Karpas-422 (cell line): ENCODE measurements at regions not wholly inside any gene's neighbourhood (a gene's known extent, or its start where the extent isn't known, plus 50 kb on each side); places are given as distances from the start of the nearest gene placed in this dataset.
A peak's percentile ranks its signal among the peaks of the same experiment; 100 is the strongest.

ENCODE experiments used
- DNase-seq: peaks from one replicate; pipeline ENCODE4 v3.0.0-alpha.2; 2015
- H2AFZ ChIP-seq: fragments of 200-600 bp; sonication (generic); 2 replicates; pipeline ENCODE4 v1.6.1; 2014; ENCODE audit warnings: antibody characterized with exemption, low read length, mixed read lengths
- H3K27ac ChIP-seq: fragments of 200-600 bp; sonication (generic); 2 replicates; pipeline ENCODE4 v1.5.1; 2014; ENCODE audit warnings: mild to moderate bottlenecking, low read length, moderate library complexity
- H3K27me3 ChIP-seq: fragments of 200-600 bp; sonication (generic); 2 replicates; pipeline ENCODE4 v1.6.1; 2014; ENCODE audit warnings: low read length, mixed read lengths
- H3K36me3 ChIP-seq: fragments of 200-600 bp; sonication (generic); 2 replicates; pipeline ENCODE4 v1.6.1; 2014; ENCODE audit warnings: low read length, mixed read lengths; ENCODE audit not compliant: insufficient read depth
- H3K4me1 ChIP-seq: fragments of 200-600 bp; sonication (generic); 2 replicates; pipeline ENCODE4 v1.6.1; 2014; ENCODE audit warnings: mild to moderate bottlenecking, low read length, mixed read lengths
- H3K4me2 ChIP-seq: fragments of 200-600 bp; sonication (generic); 2 replicates; pipeline ENCODE4 v1.6.1; 2014; ENCODE audit warnings: low read length, low read depth, mild to moderate bottlenecking; ENCODE audit not compliant: poor library complexity, severe bottlenecking
- H3K4me3 ChIP-seq: fragments of 200-600 bp; sonication (generic); 2 replicates; pipeline ENCODE4 v1.5.1; 2014; ENCODE audit warnings: mild to moderate bottlenecking, antibody characterized with exemption, low read length, mixed read lengths
- H3K79me2 ChIP-seq: fragments of 200-600 bp; sonication (generic); 2 replicates; pipeline ENCODE4 v1.6.1; 2014; ENCODE audit warnings: mild to moderate bottlenecking, low read length, mixed read lengths
- H3K9ac ChIP-seq: fragments of 200-600 bp; sonication (generic); 2 replicates; pipeline ENCODE4 v1.6.0; 2014; ENCODE audit warnings: low read length
- H3K9me2 ChIP-seq: fragments of 200-600 bp; sonication (generic), shearing (Covaris generic); replicated peaks from 2 replicates; pipeline ENCODE4 v1.6.0; 2014; ENCODE audit warnings: mild to moderate bottlenecking, low read length, moderate library complexity; ENCODE audit not compliant: insufficient read depth
- H3K9me3 ChIP-seq: fragments of 300-700, 200-600 bp; sonication (generic); 2 replicates; pipeline ENCODE4 v1.6.1; 2014; ENCODE audit warnings: low read length, mixed read lengths
- H4K20me1 ChIP-seq: fragments of 200-600 bp; sonication (generic); 2 replicates; pipeline ENCODE4 v1.6.1; 2014; ENCODE audit warnings: mild to moderate bottlenecking, antibody characterized with exemption, low read length, low read depth; ENCODE audit not compliant: insufficient read depth

DNA sequence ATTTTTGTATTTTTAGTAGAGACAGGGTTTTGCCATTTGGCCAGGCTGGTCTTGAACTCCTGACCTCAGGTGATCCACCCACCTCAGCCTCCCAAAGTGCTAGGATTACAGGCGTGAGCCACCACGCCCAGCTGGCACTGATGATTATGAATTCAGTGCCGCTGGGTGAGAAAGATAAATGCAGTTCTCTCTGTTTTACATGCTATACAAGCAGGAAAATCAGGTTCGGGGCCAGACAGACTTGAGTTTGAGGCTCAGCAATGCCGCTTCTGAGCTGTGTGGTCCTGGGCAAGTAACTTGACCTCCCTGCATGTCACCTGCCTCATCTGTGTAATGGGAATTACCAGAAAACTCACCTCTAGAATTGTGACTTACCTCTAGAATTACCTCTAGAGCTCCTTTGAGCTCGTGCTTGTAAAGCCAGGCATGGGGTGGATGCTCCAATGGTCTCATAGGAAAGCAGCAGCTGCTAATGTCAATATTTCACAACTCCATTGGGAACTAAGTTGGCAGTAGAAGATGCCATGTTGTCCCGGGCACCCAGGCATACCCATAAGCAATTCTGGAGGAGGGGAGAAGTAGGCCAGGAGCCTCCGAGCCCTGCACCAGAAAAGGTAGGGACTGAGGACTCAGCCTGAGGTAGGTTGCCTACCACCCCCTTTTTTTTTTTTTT, 119.8 kb upstream of the SLC25A33 start:
- no peaks in the 10 kb centered on the region for H3K36me3 ChIP-seq
- DNase-seq, result no peak
- H3K27ac ChIP-seq, result no peak overlapping the region
- H3K79me2 ChIP-seq, result no peaks in the 10 kb centered on the region
- H2AFZ ChIP-seq, result no peak overlapping the region
- no peak overlapping the region for H3K4me3 ChIP-seq
- no peak overlapping the region for H3K4me2 ChIP-seq
- H3K9ac ChIP-seq, result no peak overlapping the region
- H3K4me1 ChIP-seq, result peaks cover 3% of the 10 kb centered on the region; the same call in 1 of the 2 replicates
- H3K9me2 ChIP-seq, result no peaks in the 10 kb centered on the region
- no peaks in the 10 kb centered on the region for H3K9me3 ChIP-seq
- no peaks in the 10 kb centered on the region for H4K20me1 ChIP-seq
- no peaks in the 10 kb centered on the region for H3K27me3 ChIP-seq

DNA sequence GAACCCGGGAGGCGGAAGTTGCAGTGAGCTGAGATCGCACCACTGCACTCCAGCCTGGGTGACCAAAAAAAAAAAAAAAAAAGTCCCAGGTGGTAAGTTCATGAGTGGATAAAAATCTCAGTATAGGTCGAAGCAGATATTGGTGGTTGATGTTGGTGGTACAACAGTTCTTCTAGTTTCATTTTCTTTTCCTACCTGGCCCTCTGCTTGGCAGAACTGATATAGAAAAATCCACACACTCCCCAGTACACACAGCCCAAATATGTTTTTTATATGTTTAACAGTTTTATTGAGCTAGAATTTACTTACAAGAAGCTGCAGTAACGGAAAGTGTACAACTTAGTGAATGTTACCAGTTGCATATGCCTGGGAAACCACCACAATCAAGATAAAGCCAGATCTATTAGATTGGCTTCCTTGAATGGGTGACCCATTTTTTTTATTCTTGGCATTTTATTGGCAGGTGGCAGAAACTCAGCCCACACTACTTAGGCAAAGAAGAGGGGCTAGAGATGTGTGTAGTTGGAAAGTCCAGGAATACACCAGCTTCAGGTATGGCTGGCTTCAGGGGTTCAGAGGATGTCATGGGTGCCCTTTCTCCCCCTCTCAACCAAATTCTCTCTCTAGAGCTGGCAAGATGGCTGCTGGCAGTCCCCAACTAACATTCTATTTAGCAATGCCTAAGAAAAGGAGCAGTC, 118.3 kb upstream of the SLC25A33 start:
- no peak overlapping the region for H3K4me2 ChIP-seq
- no peaks in the 10 kb centered on the region for H3K79me2 ChIP-seq
- H3K4me3 ChIP-seq, result no peak overlapping the region
- no peaks in the 10 kb centered on the region for H3K36me3 ChIP-seq
- H2AFZ ChIP-seq, result no peak overlapping the region
- no peaks in the 10 kb centered on the region for H4K20me1 ChIP-seq
- no peak overlapping the region for H3K9ac ChIP-seq
- H3K4me1 ChIP-seq, result peaks cover 7% of the 10 kb centered on the region
- H3K27me3 ChIP-seq, result no peaks in the 10 kb centered on the region
- no peak for DNase-seq
- H3K9me3 ChIP-seq, result no peaks in the 10 kb centered on the region
- H3K9me2 ChIP-seq, result no peaks in the 10 kb centered on the region
- no peak overlapping the region for H3K27ac ChIP-seq

DNA sequence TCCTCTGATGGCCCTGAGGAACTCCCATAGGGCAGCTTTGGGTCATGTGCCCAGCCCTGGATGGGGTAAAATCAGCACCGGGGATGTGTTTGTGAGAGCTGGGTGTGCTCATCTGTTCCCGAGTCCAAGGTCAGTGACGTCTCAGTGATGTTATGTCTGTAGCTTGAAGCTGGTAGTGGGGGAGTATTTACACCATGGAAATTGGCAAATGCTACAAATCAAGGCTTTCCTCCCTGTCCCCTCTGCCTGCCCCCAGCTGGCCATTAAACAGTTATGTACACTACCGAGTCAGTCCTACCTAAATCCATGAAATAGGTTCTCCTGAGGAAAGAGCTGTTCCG, 117.8 kb upstream of the SLC25A33 start:
- DNase-seq, result no peak
- H3K27me3 ChIP-seq, result no peaks in the 10 kb centered on the region
- no peaks in the 10 kb centered on the region for H3K36me3 ChIP-seq
- no peak overlapping the region for H3K27ac ChIP-seq
- H3K4me2 ChIP-seq, result no peak overlapping the region
- no peaks in the 10 kb centered on the region for H3K9me2 ChIP-seq
- H3K4me3 ChIP-seq, result no peak overlapping the region
- H3K9ac ChIP-seq, result no peak overlapping the region
- H3K4me1 ChIP-seq, result peaks cover 9% of the 10 kb centered on the region
- H4K20me1 ChIP-seq, result no peaks in the 10 kb centered on the region
- no peaks in the 10 kb centered on the region for H3K9me3 ChIP-seq
- H2AFZ ChIP-seq, result no peak overlapping the region
- no peaks in the 10 kb centered on the region for H3K79me2 ChIP-seq

DNA sequence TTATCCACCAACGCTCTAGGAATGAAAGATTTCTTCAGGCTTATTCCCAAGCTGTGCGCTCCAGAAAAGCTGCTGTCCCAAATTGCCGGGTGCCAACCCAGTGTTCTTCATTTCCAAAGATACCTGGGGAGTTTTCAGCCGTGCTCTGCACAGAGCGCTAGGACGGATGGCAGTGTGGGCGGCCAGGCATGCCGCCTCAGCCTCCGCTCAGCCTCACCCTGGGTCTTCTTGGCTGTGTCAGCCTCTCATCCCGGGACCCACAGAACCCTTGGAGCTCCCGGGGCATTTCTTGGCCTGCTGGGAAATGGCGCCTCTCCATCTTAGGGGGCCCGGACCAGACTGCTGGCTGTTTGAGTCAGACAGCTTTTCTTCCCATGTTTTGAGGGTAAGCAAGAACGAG, 116.9 kb upstream of the SLC25A33 start:
- H3K36me3 ChIP-seq, result no peaks in the 10 kb centered on the region
- no peaks in the 10 kb centered on the region for H3K27me3 ChIP-seq
- no peak overlapping the region for H3K4me3 ChIP-seq
- H3K9ac ChIP-seq, result no peak overlapping the region
- H4K20me1 ChIP-seq, result no peaks in the 10 kb centered on the region
- no peak overlapping the region for H2AFZ ChIP-seq
- no peak overlapping the region for H3K4me2 ChIP-seq
- no peaks in the 10 kb centered on the region for H3K9me3 ChIP-seq
- H3K27ac ChIP-seq, result no peak overlapping the region
- no peak for DNase-seq
- H3K79me2 ChIP-seq, result no peaks in the 10 kb centered on the region
- no peaks in the 10 kb centered on the region for H3K9me2 ChIP-seq
- peaks cover 11% of the 10 kb centered on the region for H3K4me1 ChIP-seq

DNA sequence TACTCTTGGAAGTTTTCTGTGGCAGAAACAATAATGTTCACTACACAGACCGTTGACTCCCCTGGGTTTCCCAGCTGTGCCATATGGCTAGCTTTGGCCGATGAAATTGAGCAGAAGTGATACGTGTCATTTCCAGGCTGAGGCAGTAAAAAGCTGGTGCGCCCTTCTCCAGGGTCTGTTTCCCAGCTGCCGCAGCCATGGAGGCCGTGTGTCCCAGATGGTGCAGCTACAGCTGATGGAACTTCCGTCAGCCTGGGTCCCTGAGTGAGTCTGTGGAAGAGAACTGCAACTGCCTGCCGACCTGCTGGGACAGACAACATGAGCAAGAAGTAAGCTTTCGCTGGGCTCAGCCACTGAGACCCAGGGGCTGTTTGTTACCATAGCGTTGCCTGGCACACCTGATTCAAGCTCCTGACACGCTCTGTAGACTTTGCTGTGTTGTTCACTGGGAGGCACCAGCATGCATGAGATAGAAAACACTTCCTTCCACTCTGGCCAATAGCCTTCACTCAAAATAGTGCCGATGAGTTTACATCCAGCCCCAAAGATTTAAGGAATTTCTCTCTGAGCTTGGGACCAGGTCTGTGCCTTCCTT, 116.3 kb upstream of the SLC25A33 start:
- no peak overlapping the region for H3K9ac ChIP-seq
- no peaks in the 10 kb centered on the region for H4K20me1 ChIP-seq
- no peaks in the 10 kb centered on the region for H3K9me3 ChIP-seq
- DNase-seq, result no peak
- no peak overlapping the region for H3K27ac ChIP-seq
- no peaks in the 10 kb centered on the region for H3K36me3 ChIP-seq
- no peaks in the 10 kb centered on the region for H3K27me3 ChIP-seq
- H3K4me3 ChIP-seq, result no peak overlapping the region
- no peak overlapping the region for H2AFZ ChIP-seq
- no peak overlapping the region for H3K4me2 ChIP-seq
- peaks cover 11% of the 10 kb centered on the region for H3K4me1 ChIP-seq
- no peaks in the 10 kb centered on the region for H3K79me2 ChIP-seq
- no peaks in the 10 kb centered on the region for H3K9me2 ChIP-seq

DNA sequence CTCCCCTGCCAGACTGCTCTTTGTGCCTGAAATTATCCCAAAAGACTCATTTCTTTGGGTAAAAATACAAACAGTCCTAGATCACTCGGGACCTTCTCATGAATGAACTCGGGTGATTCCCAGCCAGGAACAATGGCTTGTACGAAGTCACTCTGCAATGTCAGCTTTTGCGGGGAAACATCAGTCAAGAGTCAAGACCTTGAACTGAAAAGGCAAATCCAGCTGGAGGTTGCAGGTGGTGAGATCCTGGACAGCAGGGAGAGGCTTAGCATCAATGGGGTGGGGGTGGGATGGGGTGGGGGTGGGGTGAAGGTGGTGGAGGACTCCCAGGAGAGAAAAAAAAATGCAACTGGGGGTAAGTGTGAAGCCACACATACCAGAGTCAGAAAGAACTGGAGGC, 115.0 kb upstream of the SLC25A33 start:
- H3K27ac ChIP-seq, result no peak overlapping the region
- H3K27me3 ChIP-seq, result no peaks in the 10 kb centered on the region
- H3K79me2 ChIP-seq, result no peaks in the 10 kb centered on the region
- H3K9me2 ChIP-seq, result no peaks in the 10 kb centered on the region
- H3K9ac ChIP-seq, result no peak overlapping the region
- no peaks in the 10 kb centered on the region for H3K9me3 ChIP-seq
- peaks cover 20% of the 10 kb centered on the region for H3K4me1 ChIP-seq
- DNase-seq, result no peak
- no peaks in the 10 kb centered on the region for H3K36me3 ChIP-seq
- H2AFZ ChIP-seq, result no peak overlapping the region
- H3K4me3 ChIP-seq, result no peak overlapping the region
- H4K20me1 ChIP-seq, result no peaks in the 10 kb centered on the region
- no peak overlapping the region for H3K4me2 ChIP-seq

DNA sequence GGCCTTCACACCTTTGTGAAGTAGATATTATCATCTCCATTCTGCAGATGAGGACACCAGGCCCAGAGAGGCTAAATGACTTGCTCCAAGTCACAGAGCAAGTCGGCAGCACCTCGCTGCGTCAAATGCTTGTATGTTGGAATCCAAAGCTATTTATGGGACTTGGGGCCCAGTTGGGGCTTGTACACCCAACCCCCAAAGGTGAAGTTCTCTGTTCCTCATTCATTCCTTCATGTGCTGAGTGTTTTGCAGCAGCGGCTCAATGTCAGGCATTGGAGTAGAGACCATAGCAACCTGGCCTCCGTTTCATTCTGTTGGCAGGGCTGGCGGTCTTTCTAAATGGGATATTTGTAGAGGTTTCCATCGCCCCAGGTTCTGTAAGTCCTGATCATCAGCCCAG, 113.4 kb upstream of the SLC25A33 start:
- no peaks in the 10 kb centered on the region for H3K9me2 ChIP-seq
- 0 out of 2 replicates have a peak overlapping the region, but pooled peaks have one; percentile 34 for H2AFZ ChIP-seq
- no peaks in the 10 kb centered on the region for H3K27me3 ChIP-seq
- no peaks in the 10 kb centered on the region for H3K9me3 ChIP-seq
- no peaks in the 10 kb centered on the region for H3K79me2 ChIP-seq
- H3K27ac ChIP-seq, result no peak overlapping the region
- peak overlapping the region; percentile 6 for H3K4me2 ChIP-seq
- H3K36me3 ChIP-seq, result no peaks in the 10 kb centered on the region
- no peak overlapping the region for H3K9ac ChIP-seq
- no peaks in the 10 kb centered on the region for H4K20me1 ChIP-seq
- H3K4me1 ChIP-seq, result peaks cover 28% of the 10 kb centered on the region
- no peak for DNase-seq
- H3K4me3 ChIP-seq, result no peak overlapping the region; the same call in 1 of the 2 replicates

DNA sequence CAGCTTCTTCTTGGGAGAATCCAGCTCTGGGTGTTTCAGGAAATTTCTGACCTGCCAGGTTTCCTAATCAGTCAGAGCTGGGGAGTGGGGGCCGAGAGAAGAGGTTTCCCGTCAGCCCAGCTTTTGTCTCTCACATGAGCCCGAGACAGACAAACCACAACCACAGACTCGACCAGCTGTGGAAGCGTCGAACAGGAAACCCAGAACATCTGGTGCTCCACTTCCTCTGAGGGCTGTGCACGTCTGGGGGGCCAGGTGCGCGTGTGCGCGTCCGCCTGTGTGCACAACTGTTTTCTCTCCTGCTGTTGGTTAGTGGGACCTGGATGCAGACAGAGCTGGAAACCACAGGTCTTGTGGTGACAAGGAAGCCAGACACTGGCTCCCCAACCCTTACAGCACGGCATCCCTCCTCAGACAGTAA, 113.0 kb upstream of the SLC25A33 start:
- Histone ChIP-seq H2AFZ (0 out of 2 replicates have a peak overlapping the region, but pooled peaks have one; percentile 34), H3K9ac (no peak overlapping the region), H3K9me3 (no peaks in the 10 kb centered on the region), H3K4me2 (peak overlapping the region; percentile 6), H3K27ac (no peak overlapping the region), H4K20me1 (no peaks in the 10 kb centered on the region), H3K9me2 (no peaks in the 10 kb centered on the region), H3K79me2 (no peaks in the 10 kb centered on the region), H3K4me3 (no peak overlapping the region; the same call in 1 of the 2 replicates), H3K36me3 (no peaks in the 10 kb centered on the region), H3K4me1 (peaks cover 28% of the 10 kb centered on the region), H3K27me3 (no peaks in the 10 kb centered on the region)
- peak; percentile 67 for DNase-seq
